CD4-positive, alpha-beta T cell (primary cell): ENCODE measurements at regions not wholly inside any gene's neighbourhood (a gene's known extent, or its start where the extent isn't known, plus 50 kb on each side); places are given as distances from the start of the nearest gene placed in this dataset.

Experiments
- ATAC-seq: fragments of 200-7000 bp; cut with Tn5 transposase; one replicate; pipeline ENCODE4 v1.10.0; 2022; ENCODE audit warnings: mild to moderate bottlenecking; ENCODE audit not compliant: poor library complexity
- CTCF ChIA-PET: fragments of 350-600 bp; sonication (Branson Sonifier 250); formaldehyde crosslinking; loops from one replicate; lab custom pipeline; 2021; ENCODE audit warnings: antibody characterized with exemption, inconsistent platforms; lab: Charles Lee
- POLR2A ChIA-PET: fragments of 350-600 bp; sonication (Branson Sonifier 250); formaldehyde crosslinking; loops from one replicate; lab custom pipeline; 2021; ENCODE audit warnings: antibody characterized with exemption, inconsistent platforms; lab: Charles Lee
- DNase-seq, 14 experiments: peaks; one replicate each; pipeline ENCODE4 v3.0.0-alpha.2; 2013 to 2020; ENCODE audit warnings: mixed read lengths in 2 of 14
- H3K27ac ChIP-seq, 2 donors: one replicate each; pipeline versions ENCODE4 v1.5.1 to v1.7.0; 2013; ENCODE audit warnings: low read length in 2 of 2, low read depth in 1 of 2, mild to moderate bottlenecking in 1 of 2
- H3K27me3 ChIP-seq, 2 experiments: 1 replicate in 1 of 2; 2 replicates in 1 of 2; pipeline versions ENCODE4 v1.6.1 to v1.7.0; 2013; ENCODE audit warnings: low read length in 2 of 2, control low read depth in 1 of 2, mild to moderate bottlenecking in 1 of 2, moderate library complexity in 1 of 2; ENCODE audit not compliant: insufficient read depth in 2 of 2, control insufficient read depth in 1 of 2
- H3K36me3 ChIP-seq: one replicate; pipeline ENCODE4 v1.6.1; 2013; ENCODE audit warnings: low read length, control low read depth; ENCODE audit not compliant: insufficient read depth
- H3K4me1 ChIP-seq: one replicate; pipeline ENCODE4 v1.6.1; 2013; ENCODE audit warnings: low read length, control low read depth; ENCODE audit not compliant: insufficient read depth
- H3K4me3 ChIP-seq: one replicate; pipeline ENCODE4 v1.5.1; 2013; ENCODE audit warnings: mild to moderate bottlenecking, low read length, moderate library complexity
- H3K9me3 ChIP-seq, 2 experiments: 1 replicate in 1 of 2; 2 replicates in 1 of 2; pipeline versions ENCODE4 v1.6.1 to v1.7.0; 2013; ENCODE audit warnings: low read length in 2 of 2, mild to moderate bottlenecking in 2 of 2, control low read depth in 1 of 2, moderate library complexity in 1 of 2; ENCODE audit not compliant: control insufficient read depth in 1 of 2, insufficient read depth in 1 of 2
- H3K27ac Mint-ChIP-seq: one replicate; pipeline ENCODE4 v1.8.0; 2020; ENCODE audit warnings: mixed read lengths
- H3K27me3 Mint-ChIP-seq: one replicate; pipeline ENCODE4 v1.8.0; 2021; ENCODE audit warnings: mixed read lengths
- H3K36me3 Mint-ChIP-seq: one replicate; pipeline ENCODE4 v1.8.0; 2021; ENCODE audit warnings: low read depth, mixed read lengths
- H3K4me1 Mint-ChIP-seq: one replicate; pipeline ENCODE4 v1.8.0; 2021; ENCODE audit warnings: low read depth, mixed read lengths
- H3K4me3 Mint-ChIP-seq: one replicate; pipeline ENCODE4 v1.8.0; 2020; ENCODE audit warnings: mild to moderate bottlenecking, mixed read lengths
- H3K9me3 Mint-ChIP-seq: one replicate; pipeline ENCODE4 v1.8.0; 2020; ENCODE audit warnings: mixed read lengths
- CTCF ChIP-seq: fragments of 200-600 bp; IDR thresholded peaks from one replicate; pipeline ENCODE4 v1.8.0; 2022; ENCODE audit warnings: antibody characterized with exemption, mild to moderate bottlenecking
- intact Hi-C, 2 experiments: fragments of 100-400 bp; cut with DNase I in 1 of 2; cut with micrococcal nuclease in 1 of 2; formaldehyde crosslinking; loops; one replicate each; pipeline versions ENCODE4 v1.15.1 to v1.9.0; 2023 to 2025; cut with DNase I, micrococcal nuclease

GRCh38 chr6:14320332-14320731 lies 202.8 kb downstream of the CD83 start:
- no peak for TF ChIP-seq CTCF
- Mint-ChIP-seq H3K4me3 (no peak overlapping the region), H3K27me3 (no peaks in the 10 kb centered on the region), H3K9me3 (no peaks in the 10 kb centered on the region), H3K4me1 (peaks cover 26% of the 10 kb centered on the region), H3K36me3 (no peaks in the 10 kb centered on the region), H3K27ac (no peak overlapping the region)
- no peak for ATAC-seq
- no peaks in the 10 kb centered on the region for H3K36me3 ChIP-seq
- H3K27me3 ChIP-seq, result no peaks in the 10 kb centered on the region
- no peaks in the 10 kb centered on the region for H3K9me3 ChIP-seq
- intact Hi-C loops, result no loop called here
- no peak for DNase-seq
- peaks cover 7% of the 10 kb centered on the region for H3K4me1 ChIP-seq
- CTCF ChIA-PET, result no interaction called here
- no peak overlapping the region for H3K27ac ChIP-seq
- H3K4me3 ChIP-seq, result no peak overlapping the region
- POLR2A ChIA-PET, result no interaction called here

GRCh38 chr6:14321992-14322772 lies 204.6 kb downstream of the CD83 start:
- POLR2A ChIA-PET, result no interaction called here
- CTCF ChIA-PET, result no interaction called here
- no peak overlapping the region for H3K27ac ChIP-seq
- no peaks in the 10 kb centered on the region for H3K36me3 Mint-ChIP-seq
- no peaks in the 10 kb centered on the region for H3K36me3 ChIP-seq
- no peak for DNase-seq
- no peak for TF ChIP-seq CTCF
- H3K4me1 ChIP-seq, result peaks cover under 1% of the 10 kb centered on the region
- no peak overlapping the region for H3K4me3 ChIP-seq
- intact Hi-C loops, result no loop called here
- no peaks in the 10 kb centered on the region for H3K9me3 Mint-ChIP-seq
- H3K4me3 Mint-ChIP-seq, result no peak overlapping the region
- no peaks in the 10 kb centered on the region for H3K27me3 Mint-ChIP-seq
- H3K9me3 ChIP-seq, result no peaks in the 10 kb centered on the region
- H3K27ac Mint-ChIP-seq, result no peak overlapping the region
- H3K4me1 Mint-ChIP-seq, result peaks cover 17% of the 10 kb centered on the region
- H3K27me3 ChIP-seq, result no peaks in the 10 kb centered on the region
- ATAC-seq, result no peak

GRCh38 chr6:14322841-14323240 lies 205.3 kb downstream of the CD83 start:
- Histone ChIP-seq H3K9me3 (no peaks in the 10 kb centered on the region), H3K36me3 (no peaks in the 10 kb centered on the region), H3K27me3 (no peaks in the 10 kb centered on the region), H3K4me3 (no peak overlapping the region), H3K27ac (no peak overlapping the region), H3K4me1 (no peaks in the 10 kb centered on the region)
- Mint-ChIP-seq H3K36me3 (no peaks in the 10 kb centered on the region), H3K27ac (no peak overlapping the region), H3K27me3 (no peaks in the 10 kb centered on the region), H3K4me1 (peaks cover 13% of the 10 kb centered on the region), H3K4me3 (no peak overlapping the region), H3K9me3 (no peaks in the 10 kb centered on the region)
- no peak for DNase-seq
- intact Hi-C loops, result no loop called here
- ChIA-PET CTCF (interaction anchor here (0.6 kb wide), 1 partner anchor 68 kb away, joined by 3 read pairs; no protein-coding TSS in a partner anchor), POLR2A (interaction anchor here (0.7 kb wide), 1 partner anchor 220 kb away, joined by 3 read pairs; no protein-coding TSS in a partner anchor)
- no peak for TF ChIP-seq CTCF
- no peak for ATAC-seq
